ENCODE measurements at regions not wholly inside any gene's neighbourhood (a gene's known extent, or its start where the extent isn't known, plus 50 kb on each side); places are given as distances from the start of the nearest gene placed in this dataset.

DNA sequence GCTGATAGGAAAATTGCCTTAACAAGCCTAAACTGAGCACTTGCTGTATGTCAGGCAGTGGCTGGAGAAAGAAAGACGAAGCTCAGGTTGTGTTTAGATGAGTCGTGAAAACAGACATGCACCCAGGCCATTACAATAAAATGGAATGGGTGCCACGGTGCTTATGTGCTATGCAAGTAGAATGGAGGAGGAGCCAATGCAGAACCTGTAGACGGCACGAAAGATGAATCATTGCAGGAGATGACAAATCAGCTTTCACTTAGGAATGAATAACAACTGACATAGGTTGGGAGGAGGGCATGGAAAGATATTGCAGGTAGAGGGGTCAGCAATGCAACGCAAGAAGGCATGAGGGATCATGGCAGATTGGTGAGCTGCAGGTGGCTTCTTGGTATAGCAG is 61.2 kb upstream of the ARHGAP21 start:
- Histone ChIP-seq H3K9me3 (ENCODE audit: low read length) (no peaks in the 10 kb centered on the region), H4K20me1 (ENCODE audit: insufficient read depth, low read length) (no peaks in the 10 kb centered on the region), H3K27ac (ENCODE audit: low read depth, low read length, poor library complexity, severe bottlenecking) (no peak overlapping the region), H3K4me1 (ENCODE audit: insufficient read depth, low read length, poor library complexity, severe bottlenecking) (no peaks in the 10 kb centered on the region), H3K79me2 (ENCODE audit: insufficient read depth, low read depth, low read length) (no peaks in the 10 kb centered on the region), H2AFZ (ENCODE audit: low read length) (no peak overlapping the region), H3K4me2 (ENCODE audit: low read length) (no peak overlapping the region), H3K36me3 (ENCODE audit: insufficient read depth, low read length) (no peaks in the 10 kb centered on the region), H3K9me2 (ENCODE audit: insufficient read depth, low read length) (no peaks in the 10 kb centered on the region), H3K4me3 (ENCODE audit: low read depth, low read length, poor library complexity, severe bottlenecking) (no peak overlapping the region)
- no peak for DNase-seq (ENCODE audit: low spot score)
- intact Hi-C loops (cut with micrococcal nuclease; ENCODE audit: unreplicated experiment), result no loop called here
- CTCF ChIA-PET (ENCODE audit: unreplicated experiment), result no interaction called here
- BruUV-seq (replicated peaks), result no TSS peak
- TF ChIP-seq, protein P1, sequence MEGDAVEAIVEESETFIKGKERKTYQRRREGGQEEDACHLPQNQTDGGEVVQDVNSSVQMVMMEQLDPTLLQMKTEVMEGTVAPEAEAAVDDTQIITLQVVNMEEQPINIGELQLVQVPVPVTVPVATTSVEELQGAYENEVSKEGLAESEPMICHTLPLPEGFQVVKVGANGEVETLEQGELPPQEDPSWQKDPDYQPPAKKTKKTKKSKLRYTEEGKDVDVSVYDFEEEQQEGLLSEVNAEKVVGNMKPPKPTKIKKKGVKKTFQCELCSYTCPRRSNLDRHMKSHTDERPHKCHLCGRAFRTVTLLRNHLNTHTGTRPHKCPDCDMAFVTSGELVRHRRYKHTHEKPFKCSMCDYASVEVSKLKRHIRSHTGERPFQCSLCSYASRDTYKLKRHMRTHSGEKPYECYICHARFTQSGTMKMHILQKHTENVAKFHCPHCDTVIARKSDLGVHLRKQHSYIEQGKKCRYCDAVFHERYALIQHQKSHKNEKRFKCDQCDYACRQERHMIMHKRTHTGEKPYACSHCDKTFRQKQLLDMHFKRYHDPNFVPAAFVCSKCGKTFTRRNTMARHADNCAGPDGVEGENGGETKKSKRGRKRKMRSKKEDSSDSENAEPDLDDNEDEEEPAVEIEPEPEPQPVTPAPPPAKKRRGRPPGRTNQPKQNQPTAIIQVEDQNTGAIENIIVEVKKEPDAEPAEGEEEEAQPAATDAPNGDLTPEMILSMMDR (conservative IDR thresholded peaks at IDR 0.05; ENCODE audit: low read length), result no peak
- POLR2A ChIA-PET, result no interaction called here

DNA sequence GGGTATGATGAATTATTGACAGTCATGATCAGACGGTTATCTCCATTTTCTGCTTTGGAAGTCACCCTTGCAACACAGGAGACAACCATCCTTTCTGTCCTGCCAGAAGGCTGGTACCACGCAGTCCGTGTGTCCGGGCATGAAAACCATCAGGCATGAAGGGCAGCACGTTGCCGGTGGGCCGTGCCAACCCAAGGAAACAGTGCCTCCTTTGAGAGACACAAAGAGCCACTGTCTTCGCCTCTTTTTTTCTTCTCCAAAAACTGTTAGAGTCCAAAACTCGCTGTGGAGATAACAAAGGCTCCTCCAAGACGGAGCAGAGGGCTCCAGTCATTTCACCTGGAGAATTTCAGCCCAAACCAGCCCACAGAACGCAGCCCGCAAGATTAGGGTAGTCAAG is 60.4 kb upstream of the ARHGAP21 start:
- POLR2A ChIA-PET, result interaction anchor here (0.5 kb wide), 1 partner anchor 686 kb away, joined by 4 read pairs; no protein-coding TSS in a partner anchor
- intact Hi-C loops (cut with micrococcal nuclease; ENCODE audit: unreplicated experiment), result no loop called here
- CTCF ChIA-PET (ENCODE audit: unreplicated experiment), result no interaction called here
- Histone ChIP-seq H3K4me3 (ENCODE audit: low read depth, low read length, poor library complexity, severe bottlenecking) (no peak overlapping the region), H3K79me2 (ENCODE audit: insufficient read depth, low read depth, low read length) (no peaks in the 10 kb centered on the region), H2AFZ (ENCODE audit: low read length) (no peak overlapping the region), H3K4me1 (ENCODE audit: insufficient read depth, low read length, poor library complexity, severe bottlenecking) (no peaks in the 10 kb centered on the region), H3K27ac (ENCODE audit: low read depth, low read length, poor library complexity, severe bottlenecking) (no peak overlapping the region), H3K9me3 (ENCODE audit: low read length) (no peaks in the 10 kb centered on the region), H3K36me3 (ENCODE audit: insufficient read depth, low read length) (no peaks in the 10 kb centered on the region), H4K20me1 (ENCODE audit: insufficient read depth, low read length) (no peaks in the 10 kb centered on the region), H3K4me2 (ENCODE audit: low read length) (no peak overlapping the region), H3K9me2 (ENCODE audit: insufficient read depth, low read length) (no peaks in the 10 kb centered on the region)
- DNase-seq (ENCODE audit: low spot score), result no peak
- BruUV-seq (replicated peaks), result no TSS peak
- TF ChIP-seq, protein P1 (conservative IDR thresholded peaks at IDR 0.05; ENCODE audit: low read length), result no peak
- TF ChIP-seq EZH2phosphoT487 (IDR thresholded peaks at IDR 0.05; ENCODE audit: borderline replicate concordance, low read depth, low read length), result no peak

DNA sequence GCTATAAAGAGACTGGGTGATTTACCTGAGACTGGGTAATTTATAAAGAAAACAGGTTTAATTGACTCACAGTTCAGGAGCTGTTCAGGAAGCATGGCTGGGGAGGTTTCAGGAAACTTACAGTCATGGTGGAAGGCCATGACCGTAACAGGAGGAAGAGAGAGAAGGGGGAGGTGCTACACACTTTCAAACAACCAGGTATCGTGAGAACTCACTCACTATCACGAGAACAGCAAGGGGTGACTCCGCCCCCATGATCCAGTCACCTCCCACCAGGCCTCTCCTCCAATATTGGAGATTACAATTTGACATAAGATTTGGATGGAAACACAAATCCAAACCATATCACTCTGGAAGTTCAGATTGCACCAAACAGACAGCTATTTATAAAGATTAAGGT is 59.8 kb upstream of the ARHGAP21 start:
- no peaks in the 10 kb centered on the region for H3K4me1 ChIP-seq (ENCODE audit: insufficient read depth, low read length, poor library complexity, severe bottlenecking)
- no TSS peak for BruUV-seq (replicated peaks)

More for the DNA sequence above, 59.8 kb upstream of the ARHGAP21 start:
- Histone ChIP-seq H4K20me1 (ENCODE audit: insufficient read depth, low read length) (no peaks in the 10 kb centered on the region), H3K4me3 (ENCODE audit: low read depth, low read length, poor library complexity, severe bottlenecking) (no peak overlapping the region), H3K27ac (ENCODE audit: low read depth, low read length, poor library complexity, severe bottlenecking) (no peak overlapping the region), H3K9me2 (ENCODE audit: insufficient read depth, low read length) (no peaks in the 10 kb centered on the region), H3K9me3 (ENCODE audit: low read length) (no peaks in the 10 kb centered on the region), H3K36me3 (ENCODE audit: insufficient read depth, low read length) (no peaks in the 10 kb centered on the region), H3K4me2 (ENCODE audit: low read length) (no peak overlapping the region), H2AFZ (ENCODE audit: low read length) (no peak overlapping the region), H3K79me2 (ENCODE audit: insufficient read depth, low read depth, low read length) (no peaks in the 10 kb centered on the region)
- ChIA-PET CTCF (ENCODE audit: unreplicated experiment) (no interaction called here), POLR2A (interaction anchor here (0.9 kb wide), 1 partner anchor 94 kb away, joined by 3 read pairs; no protein-coding TSS in a partner anchor)
- intact Hi-C loops (cut with micrococcal nuclease; ENCODE audit: unreplicated experiment), result no loop called here
- no peak for TF ChIP-seq EZH2phosphoT487 (IDR thresholded peaks at IDR 0.05; ENCODE audit: borderline replicate concordance, low read depth, low read length)
- TF ChIP-seq, protein P1 (conservative IDR thresholded peaks at IDR 0.05; ENCODE audit: low read length), result no peak
- no peak for DNase-seq (ENCODE audit: low spot score)
